NCI-H82 treated with DMSO at 0.1 percent for 48 hours (cell line): ENCODE measurements at regions not wholly inside any gene's neighbourhood (a gene's known extent, or its start where the extent isn't known, plus 50 kb on each side); places are given as distances from the start of the nearest gene placed in this dataset.
"Not testable (repeated sequence)": the region's sequence is repeated elsewhere in the genome, so short reads cannot be mapped to it uniquely, and the experiment has no call there.

Experiments used
- DNase-seq: peaks from one replicate; lab custom pipeline; 2025; ENCODE audit not compliant: unreplicated experiment; lab: John Stamatoyannopoulos, UW

DNA sequence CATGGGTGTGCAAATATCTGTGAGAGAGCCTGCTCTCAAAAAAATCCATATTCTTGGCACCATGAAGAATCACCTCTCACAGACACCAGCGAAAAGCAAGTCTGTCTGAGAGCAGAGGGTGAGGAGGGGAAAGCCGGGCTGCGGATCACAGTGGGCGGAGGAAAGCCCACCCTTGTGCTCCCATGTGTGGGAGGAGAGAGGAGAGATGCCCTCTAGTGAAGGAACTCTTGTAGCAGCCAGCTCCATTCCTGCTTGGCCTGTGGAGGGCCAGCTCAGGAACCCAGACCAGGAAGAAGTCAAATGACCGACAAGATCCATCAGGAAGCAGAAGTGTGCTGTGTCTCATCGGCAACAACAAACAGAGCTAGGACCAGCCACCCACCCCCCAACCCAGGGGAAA, 321.7 kb upstream of the PLGLB1 start:
- DNase-seq: not testable (repeated sequence)

DNA sequence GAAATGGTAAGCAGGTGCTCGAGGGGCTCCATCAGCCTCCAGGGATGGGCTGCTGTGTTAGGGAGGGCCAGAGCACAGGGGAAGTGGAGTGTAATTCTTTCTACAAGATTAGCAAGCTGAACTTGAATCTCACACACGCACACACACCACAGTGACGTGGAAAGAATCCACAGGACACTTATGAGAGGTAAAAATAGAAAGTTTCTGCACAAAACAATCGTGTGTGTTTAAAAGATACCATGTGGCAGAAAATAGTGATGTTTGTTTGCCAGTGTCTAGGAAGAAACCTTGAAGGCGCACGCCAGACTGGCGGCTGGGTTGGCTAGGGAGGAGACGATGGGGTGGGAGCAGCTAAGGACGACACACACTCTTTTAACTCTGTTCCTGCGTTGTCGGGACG, 323.6 kb upstream of the PLGLB1 start:
- DNase-seq: not testable (repeated sequence)

DNA sequence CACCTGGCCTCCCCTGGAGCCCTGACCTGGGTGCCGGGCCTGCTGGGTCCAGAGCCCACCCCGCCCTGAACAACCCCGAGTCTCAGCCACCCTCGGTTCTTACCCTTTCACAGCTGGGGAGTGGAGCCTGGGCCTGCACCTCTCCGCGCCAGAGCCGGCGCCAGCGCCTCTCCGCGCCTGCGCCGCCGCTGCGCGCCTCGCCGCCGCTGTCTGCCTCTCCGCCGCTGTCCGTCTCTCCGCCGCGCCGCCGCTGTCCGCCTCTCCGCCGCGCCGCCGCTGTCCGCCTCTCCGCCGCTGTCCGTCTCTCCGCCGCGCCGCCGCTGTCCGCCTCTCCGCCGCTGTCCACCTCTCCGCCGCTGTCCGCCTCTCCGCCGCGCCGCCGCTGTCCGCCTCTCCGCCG, 326.9 kb upstream of the PLGLB1 start:
- not testable (repeated sequence) for DNase-seq

DNA sequence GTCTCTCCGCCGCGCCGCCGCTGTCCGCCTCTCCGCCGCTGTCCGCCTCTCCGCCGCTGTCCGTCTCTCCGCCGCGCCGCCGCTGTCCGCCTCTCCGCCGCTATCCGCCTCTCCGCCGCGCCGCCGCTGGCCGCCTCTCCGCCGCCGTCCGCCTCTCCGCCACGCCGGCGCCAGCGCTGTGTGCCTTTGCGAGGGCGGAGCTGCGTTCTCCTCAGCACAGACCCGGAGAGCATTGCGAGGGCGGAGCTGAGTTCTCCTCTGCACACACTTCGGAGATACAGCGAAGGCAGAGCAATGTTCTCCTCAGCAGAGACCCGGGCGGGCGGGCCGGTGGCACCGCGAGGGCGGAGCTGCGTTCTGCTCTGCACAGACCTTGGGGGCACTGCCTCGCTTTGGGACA, 327.4 kb upstream of the PLGLB1 start:
- not testable (repeated sequence) for DNase-seq

DNA sequence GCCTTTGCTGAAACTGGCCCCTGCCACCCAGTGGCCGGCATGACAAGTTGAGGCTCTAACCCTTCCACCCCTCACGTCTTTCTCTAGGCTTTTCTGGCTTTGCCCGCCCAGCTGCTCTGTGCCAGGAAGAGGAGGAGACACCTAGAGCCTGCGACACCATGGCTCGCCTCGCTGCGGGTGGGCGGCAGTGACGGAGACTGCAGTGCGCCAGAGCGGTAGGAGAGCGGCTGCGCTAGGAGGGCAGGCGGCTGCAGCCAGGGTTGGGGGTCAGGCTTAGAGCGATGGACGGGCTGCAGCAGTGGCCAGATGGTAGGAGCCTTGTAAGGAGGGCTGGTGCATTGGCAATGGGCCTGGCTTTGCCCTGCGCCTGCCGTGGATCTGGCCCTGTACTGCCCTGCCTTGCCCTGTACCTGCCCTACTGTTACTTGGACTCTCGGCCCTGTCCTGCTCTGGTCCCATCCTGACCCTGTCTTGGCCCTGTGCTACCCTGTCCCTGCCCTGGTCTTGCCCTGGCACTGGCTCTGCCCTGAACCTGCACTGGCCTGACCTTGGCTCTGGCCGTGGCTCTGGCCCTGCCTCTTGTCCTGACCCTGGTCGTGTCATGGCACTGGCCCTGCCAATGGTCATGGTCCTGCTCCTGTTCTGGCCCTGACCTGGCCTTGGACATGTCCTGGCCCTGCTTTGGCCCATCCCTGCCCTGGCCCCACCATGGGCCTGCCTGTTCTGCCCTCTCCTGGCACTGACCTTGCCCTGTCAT, 330.7 kb upstream of the PLGLB1 start:
- not testable (repeated sequence) for DNase-seq

DNA sequence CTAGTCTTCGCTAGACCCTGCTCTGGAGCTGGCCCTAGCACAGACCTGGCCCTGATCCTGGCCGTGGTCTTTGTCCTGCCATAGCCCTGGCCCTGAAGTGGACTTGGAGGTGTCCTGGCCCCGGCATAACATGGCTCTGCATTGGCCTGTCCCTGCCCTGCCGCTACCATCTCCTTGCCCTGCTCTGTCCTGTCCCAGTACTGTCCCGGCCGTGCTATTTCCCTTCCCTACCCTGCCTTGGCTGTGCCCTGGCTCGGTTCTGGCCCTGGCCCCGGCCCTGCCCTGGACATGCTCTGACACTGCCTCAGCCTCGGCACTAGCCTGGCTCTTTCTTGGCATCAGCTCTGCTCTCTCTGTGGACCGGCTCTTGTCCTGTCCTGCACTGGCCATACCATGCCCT, 331.8 kb upstream of the PLGLB1 start:
- not testable (repeated sequence) for DNase-seq

DNA sequence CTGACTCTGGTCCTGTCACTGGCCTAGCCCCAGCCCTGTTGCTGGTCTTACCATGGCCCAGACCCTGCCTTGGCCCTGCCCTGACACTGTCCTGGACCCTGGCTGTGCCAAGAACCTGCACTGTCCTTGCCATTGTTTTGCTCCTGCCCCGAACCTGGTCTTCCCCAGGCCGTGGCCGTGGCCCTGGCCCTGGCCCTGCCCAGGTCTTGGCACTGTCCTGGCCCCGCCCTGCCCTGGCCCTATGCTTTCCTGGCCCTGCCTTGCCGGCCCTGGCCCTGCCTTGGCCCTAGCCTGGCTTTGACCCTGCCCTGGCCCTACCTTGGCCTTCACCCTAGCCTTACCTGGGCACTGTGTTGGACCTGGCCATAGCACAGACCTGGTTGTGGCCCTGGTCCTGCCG, 332.5 kb upstream of the PLGLB1 start:
- not testable (repeated sequence) for DNase-seq

DNA sequence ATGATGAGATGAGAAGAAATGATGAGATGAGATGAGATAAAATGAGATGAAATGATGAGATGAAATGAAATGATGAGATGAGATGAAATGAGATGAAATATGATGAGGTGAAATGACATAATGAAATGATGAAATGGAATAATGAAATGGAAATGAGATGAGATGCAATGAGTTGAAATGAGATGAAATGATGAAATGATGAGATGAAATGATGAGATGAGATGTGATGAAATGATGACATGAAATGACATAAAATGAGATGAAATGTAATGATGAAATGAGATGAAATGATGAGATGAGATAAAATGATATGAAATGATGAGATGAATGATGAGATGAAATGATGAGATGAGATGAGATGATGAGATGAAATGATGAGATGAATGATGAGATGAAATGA, 338.6 kb upstream of the PLGLB1 start:
- not testable (repeated sequence) for DNase-seq

DNA sequence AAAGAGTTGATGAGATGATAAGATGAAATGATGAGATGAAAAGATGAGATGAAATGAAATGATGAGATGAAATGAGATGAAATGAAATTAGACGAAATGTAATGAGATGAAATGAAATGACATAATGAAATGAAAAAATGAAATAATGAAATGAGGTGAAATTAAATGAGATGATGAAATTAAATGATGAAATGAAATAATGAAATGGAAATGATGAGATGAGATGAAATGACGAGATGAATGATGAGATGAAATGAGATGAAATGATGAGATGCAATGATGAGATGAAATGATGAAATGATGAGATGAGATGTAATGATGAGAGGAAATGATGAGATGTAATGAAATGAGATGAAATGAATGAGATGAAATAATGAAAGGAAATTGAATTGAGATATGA, 339.3 kb upstream of the PLGLB1 start:
- not testable (repeated sequence) for DNase-seq

DNA sequence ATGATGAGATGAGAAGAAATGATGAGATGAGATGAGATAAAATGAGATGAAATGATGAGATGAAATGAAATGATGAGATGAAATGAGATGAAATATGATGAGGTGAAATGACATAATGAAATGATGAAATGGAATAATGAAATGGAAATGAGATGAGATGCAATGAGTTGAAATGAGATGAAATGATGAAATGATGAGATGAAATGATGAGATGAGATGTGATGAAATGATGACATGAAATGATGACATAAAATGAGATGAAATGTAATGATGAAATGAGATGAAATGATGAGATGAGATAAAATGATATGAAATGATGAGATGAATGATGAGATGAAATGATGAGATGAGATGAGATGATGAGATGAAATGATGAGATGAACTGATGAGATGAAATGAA, 340.2 kb upstream of the PLGLB1 start:
- DNase-seq: not testable (repeated sequence)

DNA sequence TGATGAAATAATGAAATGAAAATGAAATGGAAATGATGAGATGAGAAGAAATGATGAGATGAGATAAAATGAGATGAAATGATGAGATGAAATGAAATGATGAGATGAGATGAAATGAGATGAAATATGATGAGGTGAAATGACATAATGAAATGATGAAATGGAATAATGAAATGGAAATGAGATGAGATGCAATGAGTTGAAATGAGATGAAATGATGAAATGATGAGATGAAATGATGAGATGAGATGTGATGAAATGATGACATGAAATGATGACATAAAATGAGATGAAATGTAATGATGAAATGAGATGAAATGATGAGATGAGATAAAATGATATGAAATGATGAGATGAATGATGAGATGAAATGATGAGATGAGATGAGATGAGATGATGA, 342.7 kb upstream of the PLGLB1 start:
- DNase-seq: not testable (repeated sequence)

DNA sequence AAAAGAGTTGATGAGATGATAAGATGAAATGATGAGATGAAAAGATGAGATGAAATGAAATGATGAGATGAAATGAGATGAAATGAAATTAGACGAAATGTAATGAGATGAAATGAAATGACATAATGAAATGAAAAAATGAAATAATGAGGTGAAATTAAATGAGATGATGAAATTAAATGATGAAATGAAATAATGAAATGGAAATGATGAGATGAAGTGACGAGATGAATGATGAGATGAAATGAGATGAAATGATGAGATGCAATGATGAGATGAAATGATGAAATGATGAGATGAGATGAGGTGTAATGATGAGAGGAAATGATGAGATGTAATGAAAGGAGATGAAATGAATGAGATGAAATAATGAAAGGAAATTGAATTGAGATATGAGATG, 343.4 kb upstream of the PLGLB1 start:
- DNase-seq: not testable (repeated sequence)

DNA sequence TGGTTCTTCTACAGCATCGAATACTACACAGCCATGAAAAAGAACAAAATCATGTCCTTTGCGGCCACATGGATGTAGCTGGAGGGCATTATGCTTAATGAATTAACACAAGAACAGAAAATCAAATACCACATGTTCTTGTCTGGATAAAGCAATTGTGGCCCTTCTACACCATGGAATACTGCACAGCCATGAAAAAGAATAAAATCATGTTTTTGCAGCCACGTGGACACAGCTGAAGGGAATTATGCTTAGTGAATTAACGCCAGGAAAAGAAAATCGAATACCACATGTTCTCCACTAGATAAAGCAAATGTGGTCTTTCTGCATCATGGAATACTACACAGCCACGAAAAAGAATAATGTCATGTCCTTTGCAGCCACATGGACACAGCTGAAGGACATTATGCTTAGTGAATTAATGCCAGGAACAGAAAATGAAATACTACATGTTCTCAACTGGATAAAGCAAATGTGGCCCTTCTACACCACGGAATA, 361.8 kb upstream of the PLGLB2 start:
- not testable (repeated sequence) for DNase-seq

DNA sequence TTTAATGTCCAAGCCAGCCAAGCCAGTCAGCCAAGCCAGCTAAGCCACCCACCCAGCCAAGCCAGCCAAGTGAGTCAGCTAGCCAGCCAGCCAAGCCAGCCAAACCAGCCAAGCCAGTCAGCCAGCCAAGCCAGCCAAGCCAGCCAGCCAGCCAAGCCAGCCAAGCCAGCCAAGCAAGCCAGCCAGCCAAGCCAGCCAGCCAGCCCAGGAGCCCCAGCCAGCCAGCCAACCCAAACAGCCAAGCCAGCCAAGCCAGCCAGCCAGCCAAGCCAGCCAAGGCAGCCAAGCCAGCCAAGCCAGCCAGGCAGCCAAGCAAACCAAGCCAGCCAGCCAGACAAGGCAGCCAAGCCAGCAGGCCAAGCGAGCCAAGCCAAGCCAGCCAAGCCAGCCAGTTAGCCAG, 352.1 kb upstream of the PLGLB2 start:
- DNase-seq: not testable (repeated sequence)

DNA sequence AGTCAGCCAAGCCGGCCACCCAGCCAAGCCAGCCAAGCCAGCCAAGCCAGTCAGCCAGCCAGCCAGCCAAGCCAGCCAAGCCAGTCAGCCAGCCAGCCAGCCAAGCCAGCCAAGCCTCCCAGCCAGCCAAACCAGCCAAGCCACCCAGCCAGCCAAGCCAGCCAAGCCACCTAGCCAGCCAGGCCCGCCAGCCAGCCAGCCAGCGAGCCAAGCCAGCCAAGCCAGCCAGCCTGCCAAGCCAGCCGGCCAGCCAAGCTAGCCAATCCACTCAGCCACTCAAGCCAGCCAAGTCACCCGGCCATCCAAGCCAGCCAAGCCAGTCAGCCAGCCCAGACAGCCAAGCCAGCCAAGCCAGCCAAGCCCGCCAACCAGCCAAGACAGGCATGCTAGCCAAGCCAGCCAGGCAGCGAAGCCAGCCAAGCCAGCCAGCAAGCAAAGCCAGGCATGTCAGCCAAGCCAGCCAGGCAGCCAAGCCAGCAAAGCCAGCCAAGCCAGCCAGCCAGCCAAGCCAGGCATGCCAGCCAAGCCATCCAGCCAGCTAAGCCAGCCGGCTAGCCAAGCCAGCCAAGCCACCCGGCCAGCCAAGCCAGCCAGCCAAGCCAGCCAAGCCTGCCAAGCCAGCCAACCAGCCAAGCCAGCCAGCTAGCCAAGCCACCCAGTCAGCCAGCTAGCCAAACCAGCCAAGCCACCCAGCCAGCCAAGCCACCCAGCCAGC, 351.2 kb upstream of the PLGLB2 start:
- DNase-seq: not testable (repeated sequence)

DNA sequence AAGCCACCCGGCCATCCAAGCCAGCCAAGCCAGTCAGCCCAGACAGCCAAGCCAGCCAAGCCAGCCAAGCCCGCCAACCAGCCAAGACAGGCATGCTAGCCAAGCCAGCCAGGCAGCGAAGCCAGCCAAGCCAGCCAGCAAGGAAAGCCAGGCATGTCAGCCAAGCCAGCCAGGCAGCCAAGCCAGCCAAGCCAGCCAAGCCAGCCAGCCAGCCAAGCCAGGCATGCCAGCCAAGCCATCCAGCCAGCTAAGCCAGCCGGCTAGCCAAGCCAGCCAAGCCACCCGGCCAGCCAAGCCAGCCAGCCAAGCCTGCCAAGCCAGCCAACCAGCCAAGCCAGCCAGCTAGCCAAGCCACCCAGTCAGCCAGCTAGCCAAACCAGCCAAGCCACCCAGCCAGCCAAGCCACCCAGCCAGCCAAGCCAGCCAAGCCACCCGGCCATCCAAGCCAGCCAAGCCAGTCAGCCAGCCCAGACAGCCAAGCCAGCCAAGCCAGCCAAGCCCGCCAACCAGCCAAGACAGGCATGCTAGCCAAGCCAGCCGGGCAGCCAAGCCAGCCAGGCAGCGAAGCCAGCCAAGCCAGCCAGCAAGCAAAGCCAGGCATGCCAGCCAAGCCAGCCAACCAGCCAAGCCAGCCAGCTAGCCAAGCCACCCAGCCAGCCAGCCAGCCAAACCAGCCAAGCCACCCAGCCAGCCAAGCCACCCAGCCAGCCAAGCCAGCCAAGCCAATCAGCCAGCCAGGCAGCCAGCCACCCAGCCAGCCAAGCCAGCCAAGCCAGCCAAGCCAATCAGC, 350.4 kb upstream of the PLGLB2 start:
- DNase-seq: not testable (repeated sequence)

DNA sequence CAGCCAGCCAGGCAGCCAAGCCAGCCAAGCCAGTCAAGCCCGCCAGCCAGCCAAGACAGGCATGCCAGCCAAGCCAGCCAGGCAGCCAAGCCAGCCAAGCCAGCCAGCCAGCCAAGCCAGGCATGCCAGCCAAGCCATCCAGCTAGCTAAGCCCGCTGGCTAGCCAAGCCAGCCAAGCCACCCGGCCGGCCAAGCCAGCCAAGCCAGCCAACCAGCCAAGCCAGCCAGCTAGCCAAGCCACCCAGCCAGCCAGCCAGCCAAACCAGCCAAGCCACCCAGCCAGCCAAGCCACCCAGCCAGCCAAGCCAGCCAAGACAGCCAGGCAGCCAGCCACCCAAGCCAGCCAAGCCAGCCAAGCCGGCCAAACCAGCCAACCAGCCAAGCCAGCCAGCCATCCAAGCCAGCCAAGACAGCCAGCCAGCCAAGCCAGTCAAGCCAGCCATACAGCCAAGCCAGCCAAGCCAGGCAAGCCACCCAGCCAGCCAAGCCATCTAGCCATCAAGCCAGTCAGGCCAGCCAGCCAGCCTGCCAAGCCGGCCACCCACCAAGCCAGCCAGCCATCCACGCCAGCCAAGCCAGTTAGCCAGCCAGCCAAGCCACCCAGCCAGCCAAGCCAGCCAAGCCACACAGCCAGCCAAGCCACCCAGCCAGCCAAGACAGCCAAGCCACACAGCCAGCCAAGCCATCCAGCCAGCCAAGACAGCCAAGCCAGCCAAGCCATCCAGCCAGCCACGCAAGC, 349.2 kb upstream of the PLGLB2 start:
- not testable (repeated sequence) for DNase-seq

DNA sequence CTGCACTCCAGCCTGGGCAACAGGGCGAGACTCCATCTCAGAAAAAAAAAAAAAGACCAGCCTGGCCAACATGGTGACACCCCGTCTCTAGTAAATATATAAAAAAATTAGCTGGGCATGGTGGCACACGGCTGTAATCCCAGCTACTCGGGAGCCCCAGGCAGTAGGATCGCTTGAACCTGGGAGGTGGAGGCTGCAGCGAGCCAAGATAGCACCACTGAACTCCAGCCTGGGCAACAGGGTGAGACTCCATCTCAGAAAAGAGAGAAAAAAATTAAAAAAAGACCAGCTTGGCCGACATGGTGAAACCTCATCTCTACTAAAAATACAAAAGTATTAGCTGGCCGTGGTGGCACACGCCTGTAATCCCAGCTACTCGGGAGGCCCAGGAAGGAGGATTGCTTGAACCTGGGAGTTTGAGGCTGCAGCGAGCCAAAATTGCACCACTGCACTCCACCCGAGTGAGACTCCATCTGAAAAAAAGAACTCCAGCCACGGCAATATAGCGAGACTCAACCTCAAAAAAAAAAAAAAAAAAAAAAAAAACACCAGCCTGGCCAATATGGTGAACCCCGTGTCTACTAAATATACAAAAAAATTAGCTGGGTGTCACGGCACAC, 346.1 kb upstream of the PLGLB2 start:
- DNase-seq: no peak

DNA sequence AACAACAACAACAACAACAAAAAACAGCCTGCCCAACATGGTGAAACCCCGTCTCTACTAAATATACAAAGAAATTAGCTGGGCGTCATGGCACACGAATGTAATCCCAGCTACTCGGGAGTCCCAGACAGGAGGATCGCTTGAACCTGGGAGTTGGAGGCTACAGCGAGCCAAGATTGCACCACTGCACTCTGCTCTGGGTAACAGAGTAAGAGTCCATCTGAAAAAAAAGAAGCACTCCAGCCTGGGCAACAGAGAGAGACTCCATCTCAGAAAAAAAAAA, 344.1 kb upstream of the PLGLB2 start:
- DNase-seq: no peak

DNA sequence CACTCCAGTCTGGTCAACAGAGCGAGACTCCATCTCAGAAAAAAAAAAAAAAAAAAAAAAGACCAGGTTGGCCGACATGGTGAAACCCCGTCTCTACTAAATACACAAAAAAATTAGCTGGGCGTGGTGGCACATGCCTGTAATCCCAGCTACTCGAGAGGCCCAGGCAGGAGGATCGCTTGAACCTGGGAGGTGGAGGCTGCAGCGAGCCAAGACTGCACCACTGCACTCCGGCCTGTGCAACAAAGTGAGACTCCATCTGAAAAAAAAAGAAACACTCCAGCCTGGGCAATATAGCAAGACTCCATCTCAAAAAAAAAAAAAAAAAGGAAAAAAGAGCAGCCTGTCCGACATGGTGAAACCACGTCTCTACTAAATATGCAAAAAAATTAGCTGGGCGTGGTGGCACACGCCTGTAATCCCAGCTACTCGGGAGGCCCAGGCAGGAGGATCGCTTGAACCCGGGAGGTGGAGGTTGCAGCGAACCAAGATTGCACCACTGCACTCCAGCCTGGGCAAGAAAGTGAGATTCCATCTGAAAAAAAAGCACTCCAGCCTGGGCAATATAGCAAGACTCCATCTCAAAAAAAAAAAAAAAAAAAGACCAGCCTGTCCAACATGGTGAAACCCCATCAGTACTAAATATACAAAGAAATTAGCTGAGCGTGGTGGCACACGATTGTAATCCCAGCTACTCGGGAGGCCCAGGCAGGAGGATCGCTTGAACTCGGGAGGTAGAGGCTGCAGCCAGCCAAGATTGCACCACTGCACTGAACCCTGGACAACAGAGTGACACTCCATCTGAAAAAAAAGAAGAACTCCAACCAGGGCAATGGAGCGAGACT, 343.3 kb upstream of the PLGLB2 start:
- DNase-seq: not testable (repeated sequence)
